PC-9 (cell line): ENCODE measurements at regions not wholly inside any gene's neighbourhood (a gene's known extent, or its start where the extent isn't known, plus 50 kb on each side); places are given as distances from the start of the nearest gene placed in this dataset.

Experiments
- BruUV-seq: library from RNA; stranded (reverse); fragments of 400-500 nt; replicated peaks from 2 replicates; lab custom pipeline; 2021; lab: Mats Ljungman, UMichigan
- CTCF ChIA-PET: fragments of 300-600 bp; sonication (Branson Sonifier 250); formaldehyde crosslinking; loops from one replicate; lab custom pipeline; 2022; ENCODE audit warnings: antibody characterized with exemption; lab: Charles Lee
- POLR2A ChIA-PET: fragments of 300-600 bp; sonication (Branson Sonifier 250); formaldehyde crosslinking; loops from one replicate; lab custom pipeline; 2022; ENCODE audit warnings: antibody characterized with exemption; ENCODE audit not compliant: unreplicated experiment; lab: Charles Lee
- DNase-seq, 2 experiments: peaks; one replicate each; pipeline versions ENCODE4 v3.0.0 to v3.0.0-alpha.2; 2015 to 2022; ENCODE audit warnings: mixed read lengths in 1 of 2
- H2AFZ ChIP-seq: fragments of 200-600 bp; sonication (generic); 2 replicates; pipeline ENCODE4 v1.8.1; 2017; ENCODE audit warnings: antibody characterized with exemption
- H3F3A ChIP-seq: fragments of 200-600 bp; sonication (generic); 2 replicates; pipeline ENCODE4 v1.8.1; 2017; ENCODE audit warnings: antibody characterized with exemption, mild to moderate bottlenecking, low read depth; ENCODE audit not compliant: insufficient read depth
- H3K27ac ChIP-seq: fragments of 200-600 bp; sonication (generic); 2 replicates; pipeline ENCODE4 v1.6.1; 2016; ENCODE audit warnings: mixed run types
- H3K27me3 ChIP-seq: fragments of 200-600 bp; sonication (generic); 2 replicates; pipeline ENCODE4 v1.6.1; 2016; ENCODE audit warnings: low read depth, mixed run types; ENCODE audit not compliant: insufficient read depth
- H3K36me3 ChIP-seq: fragments of 200-600 bp; sonication (generic); 2 replicates; pipeline ENCODE4 v1.6.1; 2016; ENCODE audit warnings: low read depth, mixed run types
- H3K4me1 ChIP-seq: fragments of 200-600 bp; sonication (generic); replicated peaks from 2 replicates; pipeline ENCODE4 v1.6.1; 2016; ENCODE audit warnings: mixed run types; ENCODE audit not compliant: insufficient read depth
- H3K4me2 ChIP-seq: fragments of 200-600 bp; sonication (generic); 2 replicates; pipeline ENCODE4 v1.6.1; 2017; ENCODE audit warnings: mixed run types
- H3K4me3 ChIP-seq: fragments of 200-600 bp; sonication (generic); 2 replicates; pipeline ENCODE4 v1.6.1; 2016; ENCODE audit warnings: mixed run types
- H3K79me2 ChIP-seq: fragments of 200-600 bp; sonication (generic); 2 replicates; pipeline ENCODE4 v1.6.1; 2017; ENCODE audit warnings: low read depth, mixed run types
- H3K9me2 ChIP-seq: fragments of 200-600 bp; sonication (generic); 2 replicates; pipeline ENCODE4 v1.8.1; 2017; ENCODE audit warnings: mild to moderate bottlenecking; ENCODE audit not compliant: insufficient read depth
- H3K9me3 ChIP-seq: fragments of 200-600 bp; sonication (generic); 2 replicates; pipeline ENCODE4 v1.8.1; 2016; ENCODE audit warnings: low read depth; ENCODE audit not compliant: insufficient read depth
- H4K20me1 ChIP-seq: fragments of 200-600 bp; sonication (generic); 2 replicates; pipeline ENCODE4 v1.8.1; 2017; ENCODE audit not compliant: insufficient read depth
- CTCF ChIP-seq: fragments of 200-600 bp; sonication (generic); conservative IDR thresholded peaks from 2 replicates; pipeline ENCODE4 v1.6.1; 2017; ENCODE audit warnings: mixed run types, antibody characterized with exemption, mild to moderate bottlenecking, moderate library complexity
- EZH2 ChIP-seq: fragments of 200-600 bp; sonication (generic); IDR thresholded peaks from 2 replicates; pipeline ENCODE4 v1.8.0; 2017; ENCODE audit warnings: antibody characterized with exemption, low read depth
- intact Hi-C: fragments of 100-400 bp; cut with micrococcal nuclease; formaldehyde crosslinking; loops from one replicate; pipeline ENCODE4 v1.10.0; 2022; ENCODE audit not compliant: unreplicated experiment

- no peaks in the 10 kb centered on the region for H3F3A ChIP-seq
- no peak overlapping the region for H2AFZ ChIP-seq
- no peaks in the 10 kb centered on the region for H3K9me2 ChIP-seq
- BruUV-seq, result no TSS peak
- no peaks in the 10 kb centered on the region for H3K9me3 ChIP-seq
- no peaks in the 10 kb centered on the region for H4K20me1 ChIP-seq
- intact Hi-C loops, result no loop called here
- DNase-seq, result no peak
- TF ChIP-seq CTCF (no peak), EZH2 (no peak)
- H3K27me3 ChIP-seq, result no peaks in the 10 kb centered on the region
- CTCF ChIA-PET, result no interaction called here
- H3K36me3 ChIP-seq, result no peaks in the 10 kb centered on the region
- H3K4me1 ChIP-seq, result no peaks in the 10 kb centered on the region
- no peak overlapping the region for H3K4me2 ChIP-seq
- POLR2A ChIA-PET, result no interaction called here
- H3K4me3 ChIP-seq, result no peak overlapping the region
- no peak overlapping the region for H3K27ac ChIP-seq
- H3K79me2 ChIP-seq, result no peaks in the 10 kb centered on the region
Measured at GRCh38 chr21:35922618-35923017, 137.7 kb downstream of the SETD4 start.

GRCh38 chr21:35921471-35921870 is 138.9 kb downstream of the SETD4 start:
- no peaks in the 10 kb centered on the region for H3K9me3 ChIP-seq
- no peak overlapping the region for H3K4me2 ChIP-seq
- CTCF ChIA-PET, result no interaction called here
- no peak overlapping the region for H3K4me3 ChIP-seq
- no peaks in the 10 kb centered on the region for H3K36me3 ChIP-seq
- no peak overlapping the region for H3K27ac ChIP-seq
- POLR2A ChIA-PET, result no interaction called here
- H3K79me2 ChIP-seq, result no peaks in the 10 kb centered on the region
- H3F3A ChIP-seq, result no peaks in the 10 kb centered on the region
- H3K4me1 ChIP-seq, result no peaks in the 10 kb centered on the region
- intact Hi-C loops, result no loop called here
- H2AFZ ChIP-seq, result no peak overlapping the region
- no TSS peak for BruUV-seq
- no peaks in the 10 kb centered on the region for H3K27me3 ChIP-seq
- DNase-seq, result no peak
- TF ChIP-seq EZH2 (no peak), CTCF (no peak)
- no peaks in the 10 kb centered on the region for H3K9me2 ChIP-seq
- no peaks in the 10 kb centered on the region for H4K20me1 ChIP-seq

- no TSS peak for BruUV-seq
- H3K9me3 ChIP-seq, result no peaks in the 10 kb centered on the region
- no peaks in the 10 kb centered on the region for H3F3A ChIP-seq
- H3K4me3 ChIP-seq, result no peak overlapping the region
- H3K36me3 ChIP-seq, result no peaks in the 10 kb centered on the region
- no peak overlapping the region for H3K4me2 ChIP-seq
- CTCF ChIA-PET, result no interaction called here
- POLR2A ChIA-PET, result no interaction called here
- no peaks in the 10 kb centered on the region for H3K4me1 ChIP-seq
- H3K9me2 ChIP-seq, result no peaks in the 10 kb centered on the region
- no peak for DNase-seq
- TF ChIP-seq CTCF (no peak), EZH2 (no peak)
- H4K20me1 ChIP-seq, result no peaks in the 10 kb centered on the region
- H3K79me2 ChIP-seq, result no peaks in the 10 kb centered on the region
- no peak overlapping the region for H2AFZ ChIP-seq
- intact Hi-C loops, result no loop called here
- no peaks in the 10 kb centered on the region for H3K27me3 ChIP-seq
- no peak overlapping the region for H3K27ac ChIP-seq
Measured at GRCh38 chr21:35920436-35920835, 139.9 kb downstream of the SETD4 start.
